ENCODE measurements at regions not wholly inside any gene's neighbourhood (a gene's known extent, or its start where the extent isn't known, plus 50 kb on each side); places are given as distances from the start of the nearest gene placed in this dataset.
"Not testable (repeated sequence)": the region's sequence is repeated elsewhere in the genome, so short reads cannot be mapped to it uniquely, and the experiment has no call there.

- not testable (repeated sequence) for DNase-seq (ENCODE audit: low read depth in 4 of 4, low spot score in 2 of 4)
Observed at GRCh38 chr20:26373066-26373465, 676.4 kb upstream of the ZNF337 start.

- DNase-seq (ENCODE audit: low read depth in 4 of 4, low spot score in 2 of 4), result no peak
Observed at GRCh38 chr20:26354511-26354910, 657.9 kb upstream of the ZNF337 start.

- no peak for DNase-seq (ENCODE audit: low read depth in 4 of 4, low spot score in 2 of 4)
Observed at GRCh38 chr20:26347396-26347795, 650.7 kb upstream of the ZNF337 start.

GRCh38 chr20:26340460-26341065 lies 643.9 kb upstream of the ZNF337 start:
- not testable (repeated sequence) for DNase-seq (ENCODE audit: low read depth in 4 of 4, low spot score in 2 of 4)

GRCh38 chr20:26324177-26324576 lies 627.5 kb upstream of the ZNF337 start:
- DNase-seq (ENCODE audit: low read depth in 4 of 4, low spot score in 2 of 4), result no peak

GRCh38 chr20:26315054-26315453 lies 618.4 kb upstream of the ZNF337 start:
- DNase-seq (ENCODE audit: low read depth in 4 of 4, low spot score in 2 of 4), result no peak

GRCh38 chr20:26309720-26310119 lies 613.1 kb upstream of the ZNF337 start:
- not testable (repeated sequence) for DNase-seq (ENCODE audit: low read depth in 4 of 4, low spot score in 2 of 4)

GRCh38 chr20:26308961-26309360 lies 612.3 kb upstream of the ZNF337 start:
- no peak for DNase-seq (ENCODE audit: low read depth in 4 of 4, low spot score in 2 of 4)

- no peak for DNase-seq (ENCODE audit: low read depth in 4 of 4, low spot score in 2 of 4)
Observed at GRCh38 chr20:26295006-26295405, 598.4 kb upstream of the ZNF337 start.

GRCh38 chr20:26288379-26289061 lies 591.9 kb upstream of the ZNF337 start:
- not testable (repeated sequence) for DNase-seq (ENCODE audit: low read depth in 4 of 4, low spot score in 2 of 4)

- DNase-seq (ENCODE audit: low read depth in 4 of 4, low spot score in 2 of 4), result no peak
Observed at GRCh38 chr20:26279238-26279637, 582.6 kb upstream of the ZNF337 start.

- DNase-seq (ENCODE audit: low read depth in 4 of 4, low spot score in 2 of 4), result no peak
Observed at GRCh38 chr20:26277339-26277738, 580.7 kb upstream of the ZNF337 start.

- peak; percentile 0 to 7 (median 2) for DNase-seq (ENCODE audit: low read depth in 4 of 4, low spot score in 2 of 4)
Observed at GRCh38 chr20:26276554-26277210, 580.0 kb upstream of the ZNF337 start.

- DNase-seq (ENCODE audit: low read depth in 4 of 4, low spot score in 2 of 4), result not testable (repeated sequence)
Observed at GRCh38 chr20:26268762-26269161, 572.1 kb upstream of the ZNF337 start.

- not testable (repeated sequence) for DNase-seq (ENCODE audit: low read depth in 4 of 4, low spot score in 2 of 4)
Observed at GRCh38 chr20:26260925-26261324, 564.3 kb upstream of the ZNF337 start.

GRCh38 chr20:26252311-26252975 lies 555.8 kb upstream of the ZNF337 start:
- not testable (repeated sequence) for DNase-seq (ENCODE audit: low read depth in 4 of 4, low spot score in 2 of 4)

GRCh38 chr20:26251376-26251775 lies 554.7 kb upstream of the ZNF337 start:
- not testable (repeated sequence) for DNase-seq (ENCODE audit: low read depth in 4 of 4, low spot score in 2 of 4)

GRCh38 chr20:26250249-26251114 lies 553.8 kb upstream of the ZNF337 start:
- DNase-seq (ENCODE audit: low read depth in 4 of 4, low spot score in 2 of 4), result not testable (repeated sequence)

- DNase-seq (ENCODE audit: low read depth in 4 of 4, low spot score in 2 of 4), result no peak
Observed at GRCh38 chr20:26243731-26244130, 547.1 kb upstream of the ZNF337 start.

GRCh38 chr20:26220609-26221008 lies 524.0 kb upstream of the ZNF337 start:
- not testable (repeated sequence) for DNase-seq (ENCODE audit: low read depth in 4 of 4, low spot score in 2 of 4)

Measured in left renal cortex interstitium (tissue), 4 donors.